Upper lobe of left lung (tissue), 4 donors: ENCODE measurements at regions not wholly inside any gene's neighbourhood (a gene's known extent, or its start where the extent isn't known, plus 50 kb on each side); places are given as distances from the start of the nearest gene placed in this dataset.

Source experiments
- CTCF ChIP-seq, 6 experiments: fragments of 450-650 bp in 4 of 6; fragments of 200-600 bp in 2 of 6; sonication (generic) in 2 of 6; IDR thresholded peaks; one replicate each; pipeline ENCODE4 v1.5.1; 2016 to 2019; ENCODE audit warnings: antibody characterized with exemption in 6 of 6
- EP300 ChIP-seq, 4 donors: sonication (generic); formaldehyde crosslinking; IDR thresholded peaks; one replicate each; pipeline ENCODE4 v1.5.1; 2017; ENCODE audit warnings: antibody characterized with exemption in 4 of 4, control low read depth in 2 of 4
- POLR2A ChIP-seq, 4 donors: fragments of 450-650 bp; IDR thresholded peaks; one replicate each; pipeline ENCODE4 v1.5.1; 2016 to 2017; ENCODE audit warnings: antibody characterized with exemption in 4 of 4, mild to moderate bottlenecking in 2 of 4
- POLR2AphosphoS5 ChIP-seq, 2 donors: sonication (generic); formaldehyde crosslinking; IDR thresholded peaks; one replicate each; pipeline ENCODE4 v1.5.1; 2017; ENCODE audit warnings: antibody characterized with exemption in 2 of 2

DNA sequence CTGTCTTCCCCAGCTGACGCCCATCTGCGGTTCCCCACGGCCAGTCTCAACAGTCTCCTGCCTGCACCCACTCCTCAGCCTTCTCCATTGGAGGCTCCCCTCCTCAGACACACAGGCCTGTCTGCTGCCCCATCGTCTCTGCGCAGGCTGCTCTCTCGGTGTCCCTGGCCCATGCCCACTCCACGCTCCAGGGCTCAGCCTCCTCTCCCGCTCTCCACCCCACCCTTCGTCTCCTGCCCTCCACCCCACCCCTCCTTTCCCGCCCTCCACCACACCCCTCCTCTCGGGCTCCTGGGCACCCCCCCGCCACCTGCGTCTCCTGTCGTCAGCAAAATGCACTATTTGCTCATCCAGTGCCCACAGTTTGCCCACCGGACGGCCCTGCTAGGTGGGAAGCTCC is 119.6 kb upstream of the DIO3 start:
- TF ChIP-seq POLR2AphosphoS5 (IDR thresholded peaks at IDR 0.05) (no peak), CTCF (IDR thresholded peaks at IDR 0.05) (no peak), POLR2A (IDR thresholded peaks at IDR 0.05) (no peak), EP300 (IDR thresholded peaks at IDR 0.05) (no peak)
